GM12865 (cell line): ENCODE measurements at regions not wholly inside any gene's neighbourhood (a gene's known extent, or its start where the extent isn't known, plus 50 kb on each side); places are given as distances from the start of the nearest gene placed in this dataset.

ENCODE experiments used
- DNase-seq: peaks from one replicate; pipeline ENCODE4 v3.0.0; 2010; ENCODE audit warnings: low read depth
- H3K4me3 ChIP-seq: 2 replicates; pipeline ENCODE4 v1.5.1; 2011; ENCODE audit warnings: mild to moderate bottlenecking, low read depth, low read length, control low read depth
- CTCF ChIP-seq: IDR thresholded peaks from 2 replicates; pipeline ENCODE4 v1.5.1; 2011; ENCODE audit warnings: low read length, control low read depth, low read depth, inconsistent platforms; ENCODE audit not compliant: insufficient read depth; ENCODE audit errors: missing control alignments

GRCh38 chr2:16268301-16269000 lies 328.1 kb downstream of the MYCN start:
- DNase-seq, result no peak
- no peak for TF ChIP-seq CTCF

GRCh38 chr2:16266571-16266970 lies 326.2 kb downstream of the MYCN start:
- TF ChIP-seq CTCF, result no peak
- no peak for DNase-seq
- no peak overlapping the region for H3K4me3 ChIP-seq

More at GRCh38 chr2:16268301-16269000, 328.1 kb downstream of the MYCN start:
- H3K4me3 ChIP-seq, result no peak overlapping the region

- no peak for DNase-seq
- H3K4me3 ChIP-seq, result no peak overlapping the region
- TF ChIP-seq CTCF, result no peak
Observed at GRCh38 chr2:16264931-16265540, 324.7 kb downstream of the MYCN start.

GRCh38 chr2:16264491-16264890 lies 324.1 kb downstream of the MYCN start:
- no peak for TF ChIP-seq CTCF
- no peak overlapping the region for H3K4me3 ChIP-seq
- DNase-seq, result no peak

- TF ChIP-seq CTCF, result no peak
- no peak for DNase-seq
- H3K4me3 ChIP-seq, result no peak overlapping the region
Observed at GRCh38 chr2:16263241-16263890, 323.0 kb downstream of the MYCN start.

GRCh38 chr2:16262526-16263178 lies 322.3 kb downstream of the MYCN start:
- no peak overlapping the region for H3K4me3 ChIP-seq
- no peak for TF ChIP-seq CTCF
- DNase-seq, result no peak
